ENCODE measurements at regions not wholly inside any gene's neighbourhood (a gene's known extent, or its start where the extent isn't known, plus 50 kb on each side); places are given as distances from the start of the nearest gene placed in this dataset.

- H3F3A ChIP-seq (ENCODE audit: insufficient read depth, low read length) = no peaks in the 10 kb centered on the region
- H3K27ac ChIP-seq (ENCODE audit: low read depth, low read length, poor library complexity, severe bottlenecking) = no peak overlapping the region
- no peaks in the 10 kb centered on the region for H4K20me1 ChIP-seq (ENCODE audit: insufficient read depth, low read length)
- no peaks in the 10 kb centered on the region for H3K27me3 ChIP-seq (ENCODE audit: insufficient read depth, low read length)
- no peaks in the 10 kb centered on the region for H3K36me3 ChIP-seq (ENCODE audit: insufficient read depth, low read length)
- no peak overlapping the region for H3K4me2 ChIP-seq (ENCODE audit: low read length)
- H3K79me2 ChIP-seq (ENCODE audit: insufficient read depth, low read length) = no peaks in the 10 kb centered on the region
- no peaks in the 10 kb centered on the region for H3K9me3 ChIP-seq (ENCODE audit: low read length)
- no peaks in the 10 kb centered on the region for H3K4me1 ChIP-seq (ENCODE audit: insufficient read depth, low read length, severe bottlenecking)
- H3K4me3 ChIP-seq (ENCODE audit: low read depth, low read length, poor library complexity, severe bottlenecking) = no peak overlapping the region
- no peaks in the 10 kb centered on the region for H3K9me2 ChIP-seq (ENCODE audit: low read depth, low read length)
- no peak for TF ChIP-seq EZH2 (IDR thresholded peaks at IDR 0.05; ENCODE audit: borderline replicate concordance, low read length)
- peak; percentile 15; the same call in 1 of the 2 replicates for TF ChIP-seq CTCF (IDR thresholded peaks at IDR 0.05; ENCODE audit: low read length)
- no peak overlapping the region for H3K9ac ChIP-seq (ENCODE audit: low read length)
- no peak overlapping the region for H2AFZ ChIP-seq (ENCODE audit: low read length)
Measured at GRCh38 chr20:39398656-39399055, 436.5 kb downstream of the DHX35 start.

DNA sequence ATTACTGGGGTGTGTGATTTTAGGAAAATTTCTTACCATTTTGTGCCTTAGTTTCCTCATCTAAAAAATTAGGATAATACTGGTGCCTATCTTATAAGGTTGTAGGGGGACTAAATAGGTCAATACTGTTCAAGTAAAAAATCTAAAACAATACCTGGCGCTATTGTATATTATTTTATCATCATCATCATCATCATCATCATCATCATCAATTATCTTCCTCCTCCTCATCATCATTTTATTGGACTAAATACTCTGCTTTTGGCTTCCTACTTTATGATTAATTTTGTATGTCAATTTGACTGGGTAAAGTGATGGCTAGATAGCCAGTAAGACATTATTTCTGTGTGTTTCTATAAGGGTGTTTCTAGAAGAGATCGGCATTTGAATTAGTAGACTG is 435.5 kb downstream of the DHX35 start:
- no peaks in the 10 kb centered on the region for H3F3A ChIP-seq (ENCODE audit: insufficient read depth, low read length)
- H3K27ac ChIP-seq (ENCODE audit: low read depth, low read length, poor library complexity, severe bottlenecking) = no peak overlapping the region
- H3K9me2 ChIP-seq (ENCODE audit: low read depth, low read length) = no peaks in the 10 kb centered on the region
- TF ChIP-seq CTCF (IDR thresholded peaks at IDR 0.05; ENCODE audit: low read length) (no peak), EZH2 (IDR thresholded peaks at IDR 0.05; ENCODE audit: borderline replicate concordance, low read length) (no peak)
- no peak overlapping the region for H2AFZ ChIP-seq (ENCODE audit: low read length)
- no peaks in the 10 kb centered on the region for H3K9me3 ChIP-seq (ENCODE audit: low read length)
- no peaks in the 10 kb centered on the region for H3K36me3 ChIP-seq (ENCODE audit: insufficient read depth, low read length)
- H3K79me2 ChIP-seq (ENCODE audit: insufficient read depth, low read length) = no peaks in the 10 kb centered on the region
- no peaks in the 10 kb centered on the region for H3K4me1 ChIP-seq (ENCODE audit: insufficient read depth, low read length, severe bottlenecking)
- no peak overlapping the region for H3K4me3 ChIP-seq (ENCODE audit: low read depth, low read length, poor library complexity, severe bottlenecking)
- H3K9ac ChIP-seq (ENCODE audit: low read length) = no peak overlapping the region
- H3K27me3 ChIP-seq (ENCODE audit: insufficient read depth, low read length) = no peaks in the 10 kb centered on the region
- no peak overlapping the region for H3K4me2 ChIP-seq (ENCODE audit: low read length)
- H4K20me1 ChIP-seq (ENCODE audit: insufficient read depth, low read length) = no peaks in the 10 kb centered on the region

- H3K9ac ChIP-seq (ENCODE audit: low read length) = no peak overlapping the region
Measured at GRCh38 chr20:39395478-39396291, 433.5 kb downstream of the DHX35 start.

More at GRCh38 chr20:39395478-39396291, 433.5 kb downstream of the DHX35 start:
- no peak overlapping the region for H3K4me3 ChIP-seq (ENCODE audit: low read depth, low read length, poor library complexity, severe bottlenecking)
- no peak overlapping the region for H3K27ac ChIP-seq (ENCODE audit: low read depth, low read length, poor library complexity, severe bottlenecking)
- H3K36me3 ChIP-seq (ENCODE audit: insufficient read depth, low read length) = no peaks in the 10 kb centered on the region
- H3K79me2 ChIP-seq (ENCODE audit: insufficient read depth, low read length) = no peaks in the 10 kb centered on the region
- H4K20me1 ChIP-seq (ENCODE audit: insufficient read depth, low read length) = no peaks in the 10 kb centered on the region
- H3K27me3 ChIP-seq (ENCODE audit: insufficient read depth, low read length) = no peaks in the 10 kb centered on the region
- no peaks in the 10 kb centered on the region for H3F3A ChIP-seq (ENCODE audit: insufficient read depth, low read length)
- no peaks in the 10 kb centered on the region for H3K4me1 ChIP-seq (ENCODE audit: insufficient read depth, low read length, severe bottlenecking)
- H3K4me2 ChIP-seq (ENCODE audit: low read length) = no peak overlapping the region
- no peaks in the 10 kb centered on the region for H3K9me2 ChIP-seq (ENCODE audit: low read depth, low read length)
- no peaks in the 10 kb centered on the region for H3K9me3 ChIP-seq (ENCODE audit: low read length)
- TF ChIP-seq EZH2 (IDR thresholded peaks at IDR 0.05; ENCODE audit: borderline replicate concordance, low read length) (no peak), CTCF (IDR thresholded peaks at IDR 0.05; ENCODE audit: low read length) (no peak)
- H2AFZ ChIP-seq (ENCODE audit: low read length) = no peak overlapping the region
